GM12892 (cell line): ENCODE measurements at regions not wholly inside any gene's neighbourhood (a gene's known extent, or its start where the extent isn't known, plus 50 kb on each side); places are given as distances from the start of the nearest gene placed in this dataset.

ENCODE experiments used
- POLR2A ChIP-seq: IDR thresholded peaks from 2 replicates; pipeline ENCODE4 v1.6.1; 2011; ENCODE audit warnings: low read depth, low read length, control low read depth
- TAF1 ChIP-seq: IDR thresholded peaks from 2 replicates; pipeline ENCODE4 v1.6.1; 2011; ENCODE audit warnings: low read depth, mild to moderate bottlenecking, control low read depth, low read length, borderline replicate concordance

DNA sequence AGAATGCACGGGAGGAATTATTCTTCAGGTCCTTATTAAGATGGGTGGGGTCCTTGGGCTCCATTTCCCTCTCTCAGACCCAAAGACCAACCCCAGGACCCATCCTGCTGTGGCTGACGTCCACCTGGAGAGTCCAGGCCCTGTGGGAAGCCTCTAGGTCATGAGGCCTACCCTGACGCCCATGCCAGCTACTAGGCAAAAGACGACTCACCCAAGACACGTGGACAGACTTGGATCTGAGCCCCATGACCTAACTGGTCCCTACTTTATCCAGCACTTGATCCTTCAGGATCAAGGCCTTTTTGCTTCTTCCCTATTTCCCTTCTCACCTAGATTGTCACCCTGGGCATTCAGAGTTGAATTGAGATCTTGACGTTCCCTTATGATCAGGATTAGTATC lies 56.0 kb upstream of the CASZ1 start:
- TF ChIP-seq POLR2A: no peak
- TF ChIP-seq TAF1: no peak
